OCI-LY7 (cell line): ENCODE measurements at regions not wholly inside any gene's neighbourhood (a gene's known extent, or its start where the extent isn't known, plus 50 kb on each side); places are given as distances from the start of the nearest gene placed in this dataset.
A peak's percentile ranks its signal among the peaks of the same experiment; 100 is the strongest.
"Not testable (repeated sequence)": the region's sequence is repeated elsewhere in the genome, so short reads cannot be mapped to it uniquely, and the experiment has no call there.

Experiments
- BruUV-seq: library from RNA; stranded (reverse); fragments of 400-500 nt; replicated peaks from 2 replicates; lab custom pipeline; 2021; lab: Mats Ljungman, UMichigan
- CTCF ChIA-PET: fragments of 300-600 bp; sonication (Branson Sonifier 250); formaldehyde crosslinking; loops from one replicate; lab custom pipeline; 2022; ENCODE audit warnings: antibody characterized with exemption; ENCODE audit not compliant: unreplicated experiment; lab: Charles Lee
- POLR2A ChIA-PET: fragments of 300-600 bp; sonication (Branson Sonifier 250); formaldehyde crosslinking; loops from one replicate; lab custom pipeline; 2022; ENCODE audit warnings: antibody characterized with exemption; lab: Charles Lee
- DNase-seq: peaks from one replicate; pipeline ENCODE4 v3.0.0-alpha.2; 2015; ENCODE audit warnings: low spot score
- H2AFZ ChIP-seq: fragments of 200-600 bp; sonication (generic), shearing (Covaris generic); 2 replicates; pipeline ENCODE4 v1.6.1; 2014; ENCODE audit warnings: mild to moderate bottlenecking, antibody characterized with exemption, low read length, moderate library complexity
- H3K27ac ChIP-seq: fragments of 200-600 bp; sonication (generic); 2 replicates; pipeline ENCODE4 v1.5.1; 2014; ENCODE audit warnings: mixed run types, low read depth, mild to moderate bottlenecking, moderate library complexity, low read length, inconsistent platforms; ENCODE audit not compliant: poor library complexity, severe bottlenecking
- H3K36me3 ChIP-seq: fragments of 200-600 bp; sonication (generic); 2 replicates; pipeline ENCODE4 v1.6.1; 2014; ENCODE audit warnings: mild to moderate bottlenecking, antibody characterized with exemption, low read length, moderate library complexity, mixed read lengths; ENCODE audit not compliant: insufficient read depth
- H3K4me1 ChIP-seq: fragments of 200-600 bp; sonication (generic); 2 replicates; pipeline ENCODE4 v1.5.1; 2014; ENCODE audit warnings: mild to moderate bottlenecking, low read length; ENCODE audit not compliant: insufficient read depth, poor library complexity, severe bottlenecking
- H3K4me2 ChIP-seq: fragments of 200-600 bp; sonication (generic); 2 replicates; pipeline ENCODE4 v1.6.1; 2014; ENCODE audit warnings: mild to moderate bottlenecking, low read length
- H3K4me3 ChIP-seq: fragments of 200-600 bp; sonication (generic); 2 replicates; pipeline ENCODE4 v1.5.1; 2014; ENCODE audit warnings: mild to moderate bottlenecking, low read depth, low read length; ENCODE audit not compliant: poor library complexity, severe bottlenecking
- H3K79me2 ChIP-seq: fragments of 200-600 bp; sonication (generic); 2 replicates; pipeline ENCODE4 v1.6.1; 2016; ENCODE audit warnings: low read depth, mild to moderate bottlenecking, low read length, moderate library complexity, mixed read lengths; ENCODE audit not compliant: insufficient read depth
- H3K9me2 ChIP-seq: fragments of 200-600 bp; sonication (generic); 2 replicates; pipeline ENCODE4 v1.6.1; 2016; ENCODE audit warnings: mild to moderate bottlenecking, low read length, mixed read lengths; ENCODE audit not compliant: insufficient read depth
- H3K9me3 ChIP-seq: fragments of 200-600 bp; sonication (generic); 2 replicates; pipeline ENCODE4 v1.6.1; 2014; ENCODE audit warnings: mild to moderate bottlenecking, mixed run types, low read length, mixed read lengths
- H4K20me1 ChIP-seq: fragments of 200-600 bp; sonication (generic); 2 replicates; pipeline ENCODE4 v1.6.1; 2014; ENCODE audit warnings: mild to moderate bottlenecking, antibody characterized with exemption, low read length, moderate library complexity, mixed read lengths; ENCODE audit not compliant: insufficient read depth
- EZH2phosphoT487 ChIP-seq: fragments of 200-600 bp; sonication (generic); IDR thresholded peaks from 2 replicates; pipeline ENCODE4 v1.6.1; 2018; ENCODE audit warnings: low read depth, borderline replicate concordance, mild to moderate bottlenecking, mixed run types, antibody characterized with exemption, low read length, moderate library complexity, mixed read lengths
- intact Hi-C: fragments of 100-400 bp; cut with micrococcal nuclease; formaldehyde crosslinking; loops from one replicate; pipeline ENCODE4 v1.10.0; 2022; ENCODE audit not compliant: unreplicated experiment
- TF ChIP-seq, protein P1 (sequence below): fragments of 200-600 bp; sonication (generic); conservative IDR thresholded peaks from 2 replicates; pipeline ENCODE4 v1.5.1; 2014; ENCODE audit warnings: mild to moderate bottlenecking, antibody characterized with exemption, low read length, moderate library complexity, mixed read lengths

GRCh38 chrX:129361576-129361975, 161.7 kb downstream of the SMARCA1 start:
- no peak for TF ChIP-seq EZH2phosphoT487
- TF ChIP-seq, protein P1, sequence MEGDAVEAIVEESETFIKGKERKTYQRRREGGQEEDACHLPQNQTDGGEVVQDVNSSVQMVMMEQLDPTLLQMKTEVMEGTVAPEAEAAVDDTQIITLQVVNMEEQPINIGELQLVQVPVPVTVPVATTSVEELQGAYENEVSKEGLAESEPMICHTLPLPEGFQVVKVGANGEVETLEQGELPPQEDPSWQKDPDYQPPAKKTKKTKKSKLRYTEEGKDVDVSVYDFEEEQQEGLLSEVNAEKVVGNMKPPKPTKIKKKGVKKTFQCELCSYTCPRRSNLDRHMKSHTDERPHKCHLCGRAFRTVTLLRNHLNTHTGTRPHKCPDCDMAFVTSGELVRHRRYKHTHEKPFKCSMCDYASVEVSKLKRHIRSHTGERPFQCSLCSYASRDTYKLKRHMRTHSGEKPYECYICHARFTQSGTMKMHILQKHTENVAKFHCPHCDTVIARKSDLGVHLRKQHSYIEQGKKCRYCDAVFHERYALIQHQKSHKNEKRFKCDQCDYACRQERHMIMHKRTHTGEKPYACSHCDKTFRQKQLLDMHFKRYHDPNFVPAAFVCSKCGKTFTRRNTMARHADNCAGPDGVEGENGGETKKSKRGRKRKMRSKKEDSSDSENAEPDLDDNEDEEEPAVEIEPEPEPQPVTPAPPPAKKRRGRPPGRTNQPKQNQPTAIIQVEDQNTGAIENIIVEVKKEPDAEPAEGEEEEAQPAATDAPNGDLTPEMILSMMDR = no peak
- no peaks in the 10 kb centered on the region for H3K36me3 ChIP-seq
- intact Hi-C loops = no loop called here
- H2AFZ ChIP-seq = no peak overlapping the region
- H3K9me3 ChIP-seq = no peaks in the 10 kb centered on the region
- H3K4me1 ChIP-seq = no peaks in the 10 kb centered on the region
- no TSS peak for BruUV-seq
- ChIA-PET CTCF (no interaction called here), POLR2A (no interaction called here)
- H3K27ac ChIP-seq = no peak overlapping the region
- H3K4me2 ChIP-seq = no peak overlapping the region
- no peaks in the 10 kb centered on the region for H3K79me2 ChIP-seq
- H3K9me2 ChIP-seq = no peaks in the 10 kb centered on the region
- H3K4me3 ChIP-seq = no peak overlapping the region
- H4K20me1 ChIP-seq = no peaks in the 10 kb centered on the region
- DNase-seq = no peak

- BruUV-seq = no TSS peak
- ChIA-PET CTCF (no interaction called here), POLR2A (no interaction called here)
- H3K4me3 ChIP-seq = no peak overlapping the region
- no peak overlapping the region for H3K4me2 ChIP-seq
- no peak overlapping the region for H2AFZ ChIP-seq
- no peaks in the 10 kb centered on the region for H3K9me3 ChIP-seq
- no peak overlapping the region for H3K27ac ChIP-seq
- H3K36me3 ChIP-seq = no peaks in the 10 kb centered on the region
- H4K20me1 ChIP-seq = no peaks in the 10 kb centered on the region
- no peaks in the 10 kb centered on the region for H3K4me1 ChIP-seq
- intact Hi-C loops = no loop called here
- peak; percentile 47 for DNase-seq
- no peaks in the 10 kb centered on the region for H3K79me2 ChIP-seq
- H3K9me2 ChIP-seq = no peaks in the 10 kb centered on the region
- TF ChIP-seq EZH2phosphoT487 = no peak
- TF ChIP-seq, protein P1 = peak; percentile 76
These were observed 163.1 kb downstream of the SMARCA1 start for GRCh38 chrX:129360175-129360574.

- no TSS peak for BruUV-seq
- Histone ChIP-seq H3K4me3 (no peak overlapping the region), H3K4me2 (no peak overlapping the region), H2AFZ (no peak overlapping the region), H3K9me3 (no peaks in the 10 kb centered on the region), H4K20me1 (no peaks in the 10 kb centered on the region), H3K9me2 (no peaks in the 10 kb centered on the region), H3K79me2 (no peaks in the 10 kb centered on the region), H3K4me1 (no peaks in the 10 kb centered on the region), H3K27ac (no peak overlapping the region), H3K36me3 (no peaks in the 10 kb centered on the region)
- TF ChIP-seq EZH2phosphoT487 = no peak
- TF ChIP-seq, protein P1 = no peak
- ChIA-PET CTCF (no interaction called here), POLR2A (no interaction called here)
- intact Hi-C loops = no loop called here
- no peak for DNase-seq
These were observed 164.0 kb downstream of the SMARCA1 start for GRCh38 chrX:129359269-129359668.

DNA sequence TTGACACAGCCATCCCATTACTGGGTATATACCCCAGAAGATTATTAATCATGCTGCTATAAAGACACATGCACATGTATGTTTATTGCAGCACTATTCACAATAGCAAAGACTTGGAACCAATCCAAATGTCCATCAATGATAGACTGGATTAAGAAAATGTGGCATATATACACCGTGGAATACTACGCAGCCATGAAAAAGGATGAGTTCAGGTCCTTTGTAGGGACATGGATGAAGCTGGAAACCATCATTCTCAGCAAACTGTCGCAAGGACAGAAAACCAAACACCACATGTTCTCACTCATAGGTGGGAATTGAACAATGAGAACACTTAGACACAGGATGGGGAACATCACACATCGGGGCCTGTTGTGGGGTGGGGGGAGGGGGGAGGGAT, 165.9 kb downstream of the SMARCA1 start:
- POLR2A ChIA-PET, H3K4me1 ChIP-seq, DNase-seq, H2AFZ ChIP-seq, H3K4me3 ChIP-seq, H3K79me2 ChIP-seq, H3K9me2 ChIP-seq, H3K27ac ChIP-seq, H3K4me2 ChIP-seq, H4K20me1 ChIP-seq, CTCF ChIA-PET, H3K36me3 ChIP-seq, BruUV-seq, H3K9me3 ChIP-seq, intact Hi-C loops: not testable (repeated sequence)
